ENCODE measurements at regions not wholly inside any gene's neighbourhood (a gene's known extent, or its start where the extent isn't known, plus 50 kb on each side); places are given as distances from the start of the nearest gene placed in this dataset.
A peak's percentile ranks its signal among the peaks of the same experiment; 100 is the strongest.

DNA sequence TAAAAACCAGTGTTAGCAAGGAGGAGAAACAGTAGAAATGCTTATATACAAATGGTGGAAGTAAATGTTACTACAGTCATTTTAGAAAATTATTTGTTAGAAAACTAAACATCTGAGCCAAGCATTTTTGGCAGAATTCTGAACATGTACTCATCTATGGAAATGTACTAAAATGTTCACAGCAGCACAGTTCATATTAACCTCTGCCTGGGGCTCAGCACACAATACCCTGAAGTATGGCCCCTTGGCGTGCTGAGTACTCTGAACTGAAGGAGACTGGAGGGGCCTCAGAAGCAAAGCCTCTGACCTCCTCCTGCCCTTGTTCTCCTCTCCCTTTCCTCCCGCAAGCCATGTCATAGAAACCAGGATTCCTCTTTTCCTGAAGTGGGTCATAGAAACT is 66.2 kb upstream of the RALGAPA2 start:
- TF ChIP-seq, protein P1, sequence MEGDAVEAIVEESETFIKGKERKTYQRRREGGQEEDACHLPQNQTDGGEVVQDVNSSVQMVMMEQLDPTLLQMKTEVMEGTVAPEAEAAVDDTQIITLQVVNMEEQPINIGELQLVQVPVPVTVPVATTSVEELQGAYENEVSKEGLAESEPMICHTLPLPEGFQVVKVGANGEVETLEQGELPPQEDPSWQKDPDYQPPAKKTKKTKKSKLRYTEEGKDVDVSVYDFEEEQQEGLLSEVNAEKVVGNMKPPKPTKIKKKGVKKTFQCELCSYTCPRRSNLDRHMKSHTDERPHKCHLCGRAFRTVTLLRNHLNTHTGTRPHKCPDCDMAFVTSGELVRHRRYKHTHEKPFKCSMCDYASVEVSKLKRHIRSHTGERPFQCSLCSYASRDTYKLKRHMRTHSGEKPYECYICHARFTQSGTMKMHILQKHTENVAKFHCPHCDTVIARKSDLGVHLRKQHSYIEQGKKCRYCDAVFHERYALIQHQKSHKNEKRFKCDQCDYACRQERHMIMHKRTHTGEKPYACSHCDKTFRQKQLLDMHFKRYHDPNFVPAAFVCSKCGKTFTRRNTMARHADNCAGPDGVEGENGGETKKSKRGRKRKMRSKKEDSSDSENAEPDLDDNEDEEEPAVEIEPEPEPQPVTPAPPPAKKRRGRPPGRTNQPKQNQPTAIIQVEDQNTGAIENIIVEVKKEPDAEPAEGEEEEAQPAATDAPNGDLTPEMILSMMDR (conservative IDR thresholded peaks at IDR 0.05): no peak
- H3K27ac ChIP-seq: no peak overlapping the region

DNA sequence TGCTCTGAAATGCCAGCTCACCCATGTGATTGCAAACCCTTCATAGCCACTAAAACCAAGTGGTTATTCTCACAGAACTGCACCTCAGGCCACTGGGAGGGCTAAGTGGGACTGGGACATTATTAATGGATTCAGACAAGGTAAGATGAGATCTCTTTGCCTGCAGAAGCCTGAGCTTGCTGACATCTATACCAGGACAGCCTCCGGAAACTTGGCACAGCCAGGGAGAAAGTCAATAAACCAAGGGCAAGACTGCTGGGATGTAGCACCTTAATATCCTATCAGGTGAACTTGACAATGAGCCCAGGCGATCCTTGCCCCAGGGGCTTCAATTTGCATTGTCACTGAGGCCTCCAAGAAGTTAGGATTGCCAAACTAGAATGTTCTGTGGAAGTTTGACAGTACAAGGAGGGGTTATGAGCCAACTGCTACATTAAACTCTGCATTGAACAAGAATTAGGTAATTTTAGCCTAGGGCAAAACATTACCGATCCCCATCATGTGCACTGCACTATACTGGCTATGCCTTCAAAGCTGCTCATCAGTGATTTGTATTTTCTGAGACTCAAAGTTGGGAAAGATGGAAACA is 60.1 kb upstream of the RALGAPA2 start:
- peak overlapping the region; percentile 70 for H3K27ac ChIP-seq
- TF ChIP-seq, protein P1 (conservative IDR thresholded peaks at IDR 0.05): no peak

DNA sequence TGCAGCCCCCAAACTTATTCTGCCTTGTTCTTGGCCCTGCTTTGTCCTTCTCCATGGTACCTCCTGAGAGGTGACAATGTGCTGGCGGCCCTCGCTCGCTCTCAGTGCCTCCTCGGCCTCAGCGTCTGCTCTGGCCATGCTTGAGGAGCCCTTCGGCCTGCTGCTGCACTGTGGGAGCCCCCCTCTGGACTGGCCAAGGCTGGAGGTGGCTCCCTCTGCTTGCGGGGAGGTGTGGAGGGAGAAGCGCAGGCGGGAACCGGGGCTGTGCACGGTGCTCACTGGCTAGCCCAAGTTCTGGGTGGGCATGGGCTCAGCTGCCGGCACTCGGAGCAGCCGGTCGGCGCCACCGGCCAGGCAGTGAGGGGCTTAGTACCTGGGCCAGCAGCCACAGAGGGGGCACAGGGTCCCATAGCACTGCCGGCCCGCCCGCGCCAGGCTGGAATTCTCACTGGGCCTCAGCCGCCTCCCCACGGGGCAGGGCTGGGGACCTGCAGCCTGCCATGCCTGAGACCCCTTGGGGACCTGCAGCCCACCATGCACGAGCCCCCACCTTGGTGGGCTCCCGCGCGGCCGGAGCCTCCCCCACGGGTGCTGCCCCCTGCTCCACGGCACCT is 55.9 kb upstream of the RALGAPA2 start:
- TF ChIP-seq, protein P1 (conservative IDR thresholded peaks at IDR 0.05): no peak

DNA sequence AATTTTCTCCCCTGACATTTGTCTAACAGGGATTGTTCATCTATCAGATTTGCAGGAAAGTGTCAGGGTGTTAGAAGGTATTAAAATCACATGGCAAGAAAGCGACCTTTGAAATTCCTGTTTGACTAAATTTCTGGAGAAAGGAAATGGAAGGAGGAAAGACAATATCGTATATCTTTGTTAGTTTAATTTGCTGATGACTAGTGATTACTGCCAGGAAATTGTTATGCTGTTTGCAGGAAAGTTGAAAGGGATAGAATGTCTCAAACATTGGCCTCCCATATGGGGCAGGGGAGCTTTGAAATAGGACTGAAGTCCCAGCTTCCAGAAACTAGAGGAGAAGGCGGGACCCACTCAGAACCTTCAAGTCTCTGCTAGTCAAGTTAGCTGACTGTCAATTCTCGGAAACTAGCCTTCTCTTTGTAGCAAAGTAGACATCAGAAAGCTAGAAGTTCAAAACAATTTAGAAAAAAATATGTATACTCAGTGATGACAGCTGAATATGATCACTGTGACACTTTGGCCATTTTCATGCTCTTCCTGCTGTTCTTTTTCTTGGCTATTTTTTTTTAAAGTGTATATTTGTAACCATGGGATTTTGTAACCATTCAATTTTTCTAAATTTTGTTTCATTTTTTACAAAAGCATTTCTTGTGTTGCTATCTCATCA is 53.4 kb upstream of the RALGAPA2 start:
- peak overlapping the region; percentile 100 for H3K27ac ChIP-seq
- TF ChIP-seq, protein P1 (conservative IDR thresholded peaks at IDR 0.05): no peak

More for the DNA sequence above, 55.9 kb upstream of the RALGAPA2 start:
- H3K27ac ChIP-seq: peak overlapping the region; percentile 100

DNA sequence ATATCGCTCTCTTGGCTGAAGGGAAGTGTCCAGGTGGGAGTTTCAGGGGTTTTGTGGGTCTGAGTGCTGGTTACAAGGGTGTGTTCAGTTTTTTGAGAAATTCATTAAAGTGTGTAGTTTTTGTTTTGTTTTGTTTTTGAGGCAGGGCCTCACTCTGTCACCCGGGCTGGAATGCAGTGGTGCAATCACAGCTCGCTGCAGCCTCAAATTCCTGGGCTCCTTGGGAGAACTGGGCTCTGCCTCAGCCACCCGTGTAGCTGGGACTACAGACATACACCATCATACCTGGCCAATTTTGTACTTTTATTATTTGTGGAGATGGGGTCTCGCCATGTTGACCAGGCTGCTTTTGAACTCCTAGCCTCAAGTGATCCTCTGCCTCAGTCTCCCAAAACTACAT is 51.2 kb upstream of the RALGAPA2 start:
- TF ChIP-seq, protein P1 (conservative IDR thresholded peaks at IDR 0.05): no peak
- H3K27ac ChIP-seq: peak overlapping the region; percentile 100
